ENCODE measurements at regions not wholly inside any gene's neighbourhood (a gene's known extent, or its start where the extent isn't known, plus 50 kb on each side); places are given as distances from the start of the nearest gene placed in this dataset.

DNA sequence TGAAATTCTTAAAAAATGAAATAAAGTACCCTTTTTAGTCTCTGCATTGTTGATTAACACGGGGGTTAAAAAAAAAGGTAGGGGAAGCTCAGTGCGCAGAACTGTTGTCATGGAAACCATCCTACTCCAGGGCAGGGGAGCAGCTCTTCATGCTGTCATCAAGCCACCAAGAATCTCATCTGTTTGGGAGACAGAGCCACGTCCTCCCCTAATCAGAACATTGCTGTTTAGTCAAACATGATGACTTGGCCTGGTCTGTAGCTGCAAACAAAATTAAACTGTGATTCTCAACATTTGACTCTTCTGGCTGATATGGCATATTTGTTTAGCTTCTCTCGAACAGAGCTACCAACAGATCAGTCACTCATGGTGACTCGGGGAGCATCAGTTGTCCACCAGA is 254.4 kb upstream of the KLF14 start:
- H3K79me1 ChIP-seq (ENCODE audit: low read length) = no peaks in the 10 kb centered on the region
- no peak overlapping the region for H2BK5ac ChIP-seq (ENCODE audit: low read depth, low read length, poor library complexity)
- H3K9ac ChIP-seq (ENCODE audit: low read length) = no peak overlapping the region
- H4K91ac ChIP-seq (ENCODE audit: low read depth, low read length) = no peak overlapping the region
- H3K9me3 ChIP-seq (ENCODE audit: insufficient read depth, low read depth, low read length) = peaks cover 4% of the 10 kb centered on the region
- no peak overlapping the region for H3K23ac ChIP-seq (ENCODE audit: low read length)
- no peak overlapping the region for H2AFZ ChIP-seq (ENCODE audit: insufficient read depth, low read length, poor library complexity)
- no peak overlapping the region for H2BK120ac ChIP-seq (ENCODE audit: insufficient read depth, low read length, poor library complexity)
- no peak overlapping the region for H3K4me3 ChIP-seq (ENCODE audit: low read depth, low read length)
- no peak overlapping the region for H4K8ac ChIP-seq (ENCODE audit: low read depth, low read length)
- no peak overlapping the region for H3K4me2 ChIP-seq (ENCODE audit: low read length)
- no peaks in the 10 kb centered on the region for H3K27me3 ChIP-seq (ENCODE audit: insufficient read depth, low read length)
- no peak overlapping the region for H3K18ac ChIP-seq (ENCODE audit: low read length)
- H3K14ac ChIP-seq (ENCODE audit: low read length) = no peak overlapping the region
- no peak overlapping the region for H2AK5ac ChIP-seq (ENCODE audit: low read length)
- H3K79me2 ChIP-seq (ENCODE audit: control insufficient read depth, insufficient read depth, low read length, poor library complexity) = no peaks in the 10 kb centered on the region
- peak in 1 of 2 donors; percentile 31 for DNase-seq
- H3K27ac ChIP-seq (ENCODE audit: low read depth, low read length) = no peak overlapping the region
- no peak overlapping the region for H4K12ac ChIP-seq (ENCODE audit: low read depth, low read length)
- no peaks in the 10 kb centered on the region for H3K36me3 ChIP-seq (ENCODE audit: control insufficient read depth in 1 of 2, insufficient read depth in 2 of 2, low read length in 2 of 2)
- no peak overlapping the region for H3K4ac ChIP-seq (ENCODE audit: low read depth, low read length)
- H2BK12ac ChIP-seq (ENCODE audit: low read length) = no peak overlapping the region
- WGBS (ENCODE audit: extremely low coverage, insufficient coverage, insufficient read length) = no CpG with 5 or more reads among the region's 5 CpGs
- peaks cover 2 to 5% of the 10 kb centered on the region in 2 experiments for H3K4me1 ChIP-seq (ENCODE audit: control insufficient read depth in 1 of 2, insufficient read depth in 2 of 2, low read length in 2 of 2)

DNA sequence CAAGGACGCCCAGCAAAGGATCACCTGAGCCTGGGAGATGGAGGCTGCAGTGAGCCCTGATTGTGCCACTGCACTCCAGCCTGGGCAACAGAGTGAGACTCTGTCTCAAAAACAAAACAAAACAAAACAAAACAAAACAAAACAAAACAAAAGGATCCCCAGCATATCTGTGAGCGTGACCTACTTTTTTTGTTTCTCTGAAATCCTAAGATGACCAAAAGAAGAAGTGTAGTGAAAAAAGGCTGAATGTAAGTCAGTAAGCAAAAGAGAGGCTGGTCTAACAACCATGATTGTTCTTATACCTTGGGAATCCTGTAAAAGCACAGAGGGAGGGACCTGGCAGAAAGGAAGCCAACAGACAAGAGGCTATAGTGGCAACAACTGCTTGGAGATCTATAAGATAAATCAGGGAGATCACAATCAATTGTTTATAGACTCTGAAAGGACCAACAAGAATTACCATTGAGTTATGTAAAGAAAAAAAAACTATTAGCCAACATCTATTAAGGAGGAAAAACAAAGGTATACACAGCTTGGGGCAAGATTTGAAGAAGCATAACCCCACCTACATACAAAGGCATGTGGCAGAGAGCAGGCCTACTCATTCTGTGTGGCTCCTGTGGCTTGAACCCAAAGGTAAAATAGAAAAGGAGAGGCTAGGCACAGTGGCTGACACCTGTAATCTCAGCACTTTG is 255.2 kb upstream of the KLF14 start:
- H3K4me3 ChIP-seq (ENCODE audit: low read depth, low read length) = no peak overlapping the region
- no peaks in the 10 kb centered on the region for H3K79me1 ChIP-seq (ENCODE audit: low read length)
- no peak overlapping the region for H2BK5ac ChIP-seq (ENCODE audit: low read depth, low read length, poor library complexity)
- H3K36me3 ChIP-seq (ENCODE audit: control insufficient read depth in 1 of 2, insufficient read depth in 2 of 2, low read length in 2 of 2) = no peaks in the 10 kb centered on the region
- no peak overlapping the region for H3K27ac ChIP-seq (ENCODE audit: low read depth, low read length)
- no peak overlapping the region for H4K12ac ChIP-seq (ENCODE audit: low read depth, low read length)
- H3K9ac ChIP-seq (ENCODE audit: low read length) = no peak overlapping the region
- H3K4me1 ChIP-seq (ENCODE audit: control insufficient read depth in 1 of 2, insufficient read depth in 2 of 2, low read length in 2 of 2) = peaks cover 2 to 5% of the 10 kb centered on the region in 2 experiments
- DNase-seq = peak in 1 of 2 donors; percentile 53
- H3K79me2 ChIP-seq (ENCODE audit: control insufficient read depth, insufficient read depth, low read length, poor library complexity) = no peaks in the 10 kb centered on the region
- no peak overlapping the region for H3K4me2 ChIP-seq (ENCODE audit: low read length)
- H2AK5ac ChIP-seq (ENCODE audit: low read length) = no peak overlapping the region
- H2AFZ ChIP-seq (ENCODE audit: insufficient read depth, low read length, poor library complexity) = no peak overlapping the region
- no peak overlapping the region for H2BK120ac ChIP-seq (ENCODE audit: insufficient read depth, low read length, poor library complexity)
- H2BK12ac ChIP-seq (ENCODE audit: low read length) = no peak overlapping the region
- H3K18ac ChIP-seq (ENCODE audit: low read length) = no peak overlapping the region
- no peak overlapping the region for H3K4ac ChIP-seq (ENCODE audit: low read depth, low read length)
- H4K8ac ChIP-seq (ENCODE audit: low read depth, low read length) = no peak overlapping the region
- no CpG with 5 or more reads among the region's 2 CpGs for WGBS (ENCODE audit: extremely low coverage, insufficient coverage, insufficient read length)
- no peak overlapping the region for H3K14ac ChIP-seq (ENCODE audit: low read length)
- no peaks in the 10 kb centered on the region for H3K27me3 ChIP-seq (ENCODE audit: insufficient read depth, low read length)
- H3K9me3 ChIP-seq (ENCODE audit: insufficient read depth, low read depth, low read length) = peaks cover 4% of the 10 kb centered on the region
- no peak overlapping the region for H4K91ac ChIP-seq (ENCODE audit: low read depth, low read length)
- H3K23ac ChIP-seq (ENCODE audit: low read length) = no peak overlapping the region

DNA sequence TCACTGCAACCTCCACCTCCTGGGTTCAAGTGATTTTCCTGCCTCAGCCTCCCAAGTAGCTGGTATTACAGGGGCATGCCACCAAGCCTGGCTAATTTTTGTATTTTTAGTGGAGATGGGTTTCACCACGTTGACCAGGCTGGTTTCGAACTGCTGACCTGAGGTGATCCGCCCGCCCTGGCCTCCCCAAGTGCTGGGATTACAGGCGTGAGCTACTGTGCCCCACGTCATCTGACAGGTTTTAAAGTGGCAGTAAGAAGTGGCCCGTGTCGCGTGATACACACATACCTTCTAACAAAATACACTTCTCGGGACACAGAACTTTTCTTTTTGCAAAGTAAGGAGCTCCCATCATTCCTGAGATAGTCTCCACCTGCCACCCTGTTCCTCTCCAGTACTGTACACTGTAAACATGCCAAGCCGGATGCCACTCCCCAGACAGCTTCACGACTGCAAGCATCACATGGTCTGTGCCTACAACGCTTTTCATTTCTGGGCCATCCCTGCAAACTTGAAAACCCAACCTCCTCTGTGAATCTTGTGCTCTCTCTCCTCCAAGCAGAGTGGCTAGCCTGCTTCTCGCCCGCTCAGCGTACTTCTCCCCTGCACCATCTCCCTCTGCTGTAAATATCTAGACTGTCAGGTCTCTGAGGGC is 256.3 kb upstream of the KLF14 start:
- Histone ChIP-seq H3K4me2 (ENCODE audit: low read length) (no peak overlapping the region), H3K4ac (ENCODE audit: low read depth, low read length) (no peak overlapping the region), H3K36me3 (ENCODE audit: control insufficient read depth in 1 of 2, insufficient read depth in 2 of 2, low read length in 2 of 2) (no peaks in the 10 kb centered on the region), H3K79me2 (ENCODE audit: control insufficient read depth, insufficient read depth, low read length, poor library complexity) (no peaks in the 10 kb centered on the region), H3K4me3 (ENCODE audit: low read depth, low read length) (no peak overlapping the region), H2BK12ac (ENCODE audit: low read length) (no peak overlapping the region), H3K27ac (ENCODE audit: low read depth, low read length) (no peak overlapping the region), H2AFZ (ENCODE audit: insufficient read depth, low read length, poor library complexity) (no peak overlapping the region), H2AK5ac (ENCODE audit: low read length) (no peak overlapping the region), H3K23ac (ENCODE audit: low read length) (no peak overlapping the region), H3K14ac (ENCODE audit: low read length) (no peak overlapping the region), H4K12ac (ENCODE audit: low read depth, low read length) (no peak overlapping the region), H3K4me1 (ENCODE audit: control insufficient read depth in 1 of 2, insufficient read depth in 2 of 2, low read length in 2 of 2) (peaks cover 2 to 5% of the 10 kb centered on the region in 2 experiments), H3K9me3 (ENCODE audit: insufficient read depth, low read depth, low read length) (peaks cover 4% of the 10 kb centered on the region), H3K9ac (ENCODE audit: low read length) (peak overlapping the region; percentile 35), H3K18ac (ENCODE audit: low read length) (no peak overlapping the region), H3K79me1 (ENCODE audit: low read length) (no peaks in the 10 kb centered on the region), H4K91ac (ENCODE audit: low read depth, low read length) (no peak overlapping the region), H3K27me3 (ENCODE audit: insufficient read depth, low read length) (no peaks in the 10 kb centered on the region), H2BK5ac (ENCODE audit: low read depth, low read length, poor library complexity) (no peak overlapping the region), H2BK120ac (ENCODE audit: insufficient read depth, low read length, poor library complexity) (no peak overlapping the region), H4K8ac (ENCODE audit: low read depth, low read length) (no peak overlapping the region)
- no peak for DNase-seq
- no CpG with 5 or more reads among the region's 16 CpGs for WGBS (ENCODE audit: extremely low coverage, insufficient coverage, insufficient read length)

DNA sequence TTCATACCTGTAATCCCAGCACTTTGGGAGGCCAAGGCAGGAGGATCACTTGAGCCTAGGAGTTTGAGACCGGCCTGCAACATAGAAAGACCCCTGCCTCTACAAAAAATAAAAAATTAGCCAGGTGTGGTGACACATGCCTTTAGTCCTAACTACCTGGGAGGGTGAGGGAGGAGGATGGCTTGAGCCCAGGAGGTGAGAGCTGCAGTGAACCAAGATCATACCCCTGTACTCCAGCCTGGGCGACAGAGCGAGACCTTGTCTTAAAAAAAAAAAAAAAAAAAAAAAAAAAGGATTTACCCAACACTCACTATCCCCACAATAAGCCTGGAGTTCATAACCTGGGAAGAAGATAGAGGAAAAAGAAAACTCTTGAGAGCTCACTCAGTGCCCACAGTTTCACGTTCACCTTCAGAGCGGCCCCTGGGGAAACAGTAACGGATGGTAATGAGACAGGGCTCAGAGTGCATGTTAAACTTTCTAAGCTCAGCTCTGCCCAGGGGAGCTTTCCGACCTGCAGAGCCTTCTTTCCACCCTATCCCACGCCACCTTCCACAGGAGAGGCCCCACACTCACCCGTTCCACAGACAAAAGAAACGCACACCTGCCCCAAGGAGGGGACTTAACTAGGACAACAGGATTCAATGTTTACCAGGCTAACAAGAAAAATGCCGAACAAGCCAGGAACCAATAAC is 259.8 kb upstream of the KLF14 start:
- Histone ChIP-seq H2AK5ac (ENCODE audit: low read length) (no peak overlapping the region), H4K8ac (ENCODE audit: low read depth, low read length) (no peak overlapping the region), H3K4me2 (ENCODE audit: low read length) (no peak overlapping the region), H3K23ac (ENCODE audit: low read length) (no peak overlapping the region), H3K27me3 (ENCODE audit: insufficient read depth, low read length) (no peaks in the 10 kb centered on the region), H3K9ac (ENCODE audit: low read length) (no peak overlapping the region), H3K14ac (ENCODE audit: low read length) (no peak overlapping the region), H3K9me3 (ENCODE audit: insufficient read depth, low read depth, low read length) (peaks cover 4% of the 10 kb centered on the region), H2BK5ac (ENCODE audit: low read depth, low read length, poor library complexity) (no peak overlapping the region), H3K4me3 (ENCODE audit: low read depth, low read length) (no peak overlapping the region), H2BK12ac (ENCODE audit: low read length) (no peak overlapping the region), H2AFZ (ENCODE audit: insufficient read depth, low read length, poor library complexity) (no peak overlapping the region), H3K18ac (ENCODE audit: low read length) (no peak overlapping the region), H4K12ac (ENCODE audit: low read depth, low read length) (no peak overlapping the region), H3K4me1 (ENCODE audit: control insufficient read depth in 1 of 2, insufficient read depth in 2 of 2, low read length in 2 of 2) (no peaks in the 10 kb centered on the region), H3K79me2 (ENCODE audit: control insufficient read depth, insufficient read depth, low read length, poor library complexity) (no peaks in the 10 kb centered on the region), H3K36me3 (ENCODE audit: control insufficient read depth in 1 of 2, insufficient read depth in 2 of 2, low read length in 2 of 2) (no peaks in the 10 kb centered on the region), H2BK120ac (ENCODE audit: insufficient read depth, low read length, poor library complexity) (no peak overlapping the region), H3K79me1 (ENCODE audit: low read length) (no peaks in the 10 kb centered on the region), H3K4ac (ENCODE audit: low read depth, low read length) (no peak overlapping the region), H4K91ac (ENCODE audit: low read depth, low read length) (no peak overlapping the region), H3K27ac (ENCODE audit: low read depth, low read length) (no peak overlapping the region)
- no peak for DNase-seq
- no CpG with 5 or more reads among the region's 11 CpGs for WGBS (ENCODE audit: extremely low coverage, insufficient coverage, insufficient read length)

Data from trophoblast cell (in vitro differentiated cells and primary cell).